ELR (cell line): ENCODE measurements at regions not wholly inside any gene's neighbourhood (a gene's known extent, or its start where the extent isn't known, plus 50 kb on each side); places are given as distances from the start of the nearest gene placed in this dataset.

ENCODE experiments used
- DNase-seq: peaks from one replicate; pipeline ENCODE4 v3.0.0-alpha.2; 2015; ENCODE audit warnings: low read depth

- DNase-seq = peak; percentile 41
These were observed 50.8 kb upstream of the PPP2R2C start for GRCh38 chr4:6523251-6523650.

GRCh38 chr4:6524436-6524835 lies 50.6 kb upstream of the MAN2B2 start:
- no peak for DNase-seq
